HTR-8/SVneo (cell line): ENCODE measurements at regions not wholly inside any gene's neighbourhood (a gene's known extent, or its start where the extent isn't known, plus 50 kb on each side); places are given as distances from the start of the nearest gene placed in this dataset.

ENCODE experiments used
- DNase-seq: peaks from one replicate; pipeline ENCODE4 v3.0.0; 2011; ENCODE audit warnings: low spot score, mixed read lengths; ENCODE audit not compliant: insufficient read length
- FAIRE-seq: peaks from 2 replicates; lab custom pipeline; 2011; peaks lifted over from hg19 to GRCh38; lab: Jason Lieb, UNC

DNA sequence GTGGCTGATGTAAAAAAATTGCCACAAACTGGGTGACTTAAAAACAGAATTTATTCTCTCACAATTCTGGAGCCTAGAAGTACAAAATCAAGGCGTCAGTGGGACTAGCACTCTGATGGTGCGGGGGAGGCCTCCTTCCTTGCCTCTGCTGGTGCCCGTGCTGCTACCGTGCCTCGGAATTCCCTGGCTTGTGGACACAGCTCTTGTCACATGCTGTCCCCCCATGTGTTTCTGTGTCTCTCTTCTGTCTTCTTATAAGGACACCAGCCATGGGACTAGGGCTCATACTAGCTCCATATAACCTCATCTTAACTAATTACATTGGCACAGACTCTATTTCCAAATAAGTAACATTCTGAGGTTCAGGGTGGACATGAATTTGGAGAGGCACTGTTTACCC is 242.3 kb upstream of the IRX2 start:
- no peak for DNase-seq
- no peak for FAIRE-seq

DNA sequence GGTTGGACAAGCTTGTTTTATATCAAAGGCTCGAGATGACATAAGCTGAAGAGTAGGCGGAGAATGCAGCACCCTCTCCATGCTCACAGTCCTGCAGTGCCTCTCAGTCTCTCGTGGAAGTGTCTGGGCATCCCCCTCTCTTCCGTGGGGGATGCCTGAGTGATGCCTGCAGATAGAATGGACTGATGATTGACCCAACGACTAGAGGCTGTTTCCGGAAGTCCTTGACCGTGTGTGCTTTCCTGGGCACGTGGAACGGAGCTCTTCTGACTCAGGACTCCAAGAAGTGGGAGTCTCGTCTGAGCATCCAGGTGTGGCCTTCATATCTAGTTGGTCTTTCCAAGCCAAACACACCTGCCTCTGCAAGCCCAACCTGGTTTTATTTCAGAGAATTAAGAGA is 241.8 kb upstream of the IRX2 start:
- no peak for FAIRE-seq
- no peak for DNase-seq

DNA sequence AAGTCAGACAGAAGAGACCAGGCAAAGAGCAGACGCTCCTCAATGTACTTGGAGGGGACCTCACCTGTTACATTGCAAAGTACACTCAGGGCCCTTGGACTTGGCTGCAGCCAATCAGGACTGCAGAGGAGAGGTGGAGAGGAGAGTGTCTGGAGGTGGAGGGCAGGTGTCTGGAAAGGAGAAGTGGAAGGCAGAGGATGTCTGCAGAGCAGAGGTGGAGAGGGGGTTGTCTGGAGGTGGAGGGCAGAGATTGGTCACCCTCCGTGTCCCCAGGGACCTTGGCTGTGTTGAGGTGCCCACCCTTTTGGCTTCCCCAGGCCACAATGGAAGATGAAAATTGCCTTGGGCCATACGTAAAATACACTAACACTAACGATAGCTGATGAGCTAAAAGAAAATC is 241.3 kb upstream of the IRX2 start:
- FAIRE-seq (no peak), DNase-seq (no peak)

DNA sequence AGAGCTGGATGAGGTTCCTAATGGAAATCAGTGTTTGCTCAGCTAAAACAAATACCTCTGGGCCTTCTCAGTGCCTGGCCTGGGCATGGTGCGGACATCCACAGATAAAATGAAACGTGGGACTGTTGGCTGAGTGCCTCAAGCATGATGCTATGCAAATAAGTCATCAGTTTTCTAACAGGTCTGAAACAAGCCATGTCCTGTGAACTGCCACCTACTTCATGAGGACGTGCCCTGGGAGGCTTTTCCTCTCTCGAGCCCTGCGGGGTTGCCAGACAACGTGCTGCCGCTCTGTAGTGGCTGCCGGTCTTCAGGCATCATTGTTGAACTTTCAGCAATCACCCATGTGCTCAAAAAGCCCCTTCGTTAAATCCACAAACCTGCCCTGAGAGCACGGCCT is 240.4 kb upstream of the IRX2 start:
- DNase-seq: no peak
- no peak for FAIRE-seq

DNA sequence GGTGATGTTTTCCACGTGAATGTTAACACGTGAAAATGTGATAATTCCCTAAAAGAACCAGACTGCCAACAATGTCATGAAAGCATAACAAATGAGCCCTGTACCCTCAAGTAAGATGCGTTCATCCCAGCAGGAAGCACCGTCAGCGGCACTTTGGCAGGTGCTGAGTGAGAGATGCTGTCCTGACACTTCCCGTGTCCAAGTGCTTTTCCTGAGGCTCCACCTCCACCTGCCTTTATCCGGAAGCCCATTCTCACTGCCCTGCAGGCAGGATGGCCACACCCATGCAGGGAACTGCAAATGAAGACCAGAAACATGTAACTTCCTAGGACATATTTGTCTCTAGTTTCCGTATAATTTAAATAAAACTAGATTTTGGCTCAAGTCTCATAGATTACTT is 238.0 kb upstream of the IRX2 start:
- DNase-seq (no peak), FAIRE-seq (no peak)

DNA sequence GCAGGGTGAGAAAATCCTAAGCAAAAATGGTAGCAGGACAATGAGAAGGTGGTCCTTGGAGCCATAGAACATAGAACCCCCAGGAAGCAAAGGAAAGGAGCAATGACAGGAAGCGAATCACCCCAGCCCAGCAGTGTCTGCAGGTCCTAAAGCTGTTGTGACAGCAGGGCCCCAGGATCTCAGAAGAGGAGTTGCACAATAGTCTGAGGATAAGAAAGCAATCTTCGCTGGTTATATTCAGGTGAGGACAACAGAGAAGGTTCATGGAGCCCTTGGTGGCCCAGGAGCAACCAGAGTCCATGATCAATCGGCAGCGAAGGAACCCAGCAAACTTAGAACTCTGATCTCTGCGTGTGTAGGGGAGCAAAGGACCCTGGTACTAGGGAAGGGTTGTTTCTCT is 234.8 kb upstream of the IRX2 start:
- FAIRE-seq: no peak
- no peak for DNase-seq

DNA sequence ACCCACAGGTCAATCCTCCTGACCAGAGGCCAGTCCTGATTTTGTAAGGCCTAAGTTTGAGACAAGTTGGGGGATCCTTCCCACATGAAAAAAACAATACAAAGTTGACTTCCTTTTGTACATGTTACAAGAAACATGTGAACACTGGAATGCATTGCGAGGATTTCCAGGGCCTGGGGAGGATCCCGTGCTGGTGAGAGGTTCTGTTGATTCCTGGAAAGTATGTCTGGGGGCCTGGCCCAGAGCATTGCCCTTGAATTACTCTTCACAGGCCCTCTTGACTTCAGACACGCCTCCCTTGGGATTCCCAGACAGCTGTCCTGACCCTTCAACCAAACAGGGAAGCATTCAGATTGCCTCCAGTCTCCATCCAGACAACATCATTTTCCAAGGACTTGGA is 234.2 kb upstream of the IRX2 start:
- FAIRE-seq: no peak
- no peak for DNase-seq

DNA sequence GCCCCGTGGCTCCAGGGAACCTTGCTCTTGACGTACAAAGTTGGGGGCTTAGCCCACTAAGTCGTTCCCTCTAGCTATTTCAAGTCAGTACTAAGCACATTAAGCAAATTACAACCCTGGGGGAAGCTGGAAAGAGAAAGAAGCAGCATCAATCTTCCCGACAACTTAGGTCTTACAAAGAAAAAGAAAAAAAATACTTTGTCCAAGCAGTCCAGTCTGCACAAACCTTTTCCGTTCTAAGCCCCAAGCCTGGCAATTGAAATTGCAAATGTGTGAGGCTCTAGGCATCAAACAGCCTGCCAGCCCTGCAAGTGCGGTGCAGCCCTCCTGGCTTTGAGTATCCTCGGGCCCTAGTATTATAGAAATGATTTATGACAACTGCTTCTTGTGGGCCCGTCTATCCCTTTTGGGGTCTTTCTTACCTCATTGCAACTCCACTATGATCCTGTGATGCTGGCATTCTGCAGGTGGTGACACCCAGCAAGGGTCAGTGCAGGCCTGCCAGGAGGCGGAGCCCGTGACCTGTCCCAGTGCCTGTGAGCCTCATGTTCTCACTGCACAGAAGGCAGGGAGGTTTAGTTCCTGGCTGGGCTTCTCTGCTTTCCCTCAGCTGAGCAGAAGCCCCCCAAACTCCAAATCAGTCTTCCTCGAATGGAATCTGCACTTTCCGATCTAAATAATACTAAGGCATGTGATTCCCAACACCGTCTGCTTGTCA is 232.3 kb upstream of the IRX2 start:
- FAIRE-seq (no peak), DNase-seq (no peak)

DNA sequence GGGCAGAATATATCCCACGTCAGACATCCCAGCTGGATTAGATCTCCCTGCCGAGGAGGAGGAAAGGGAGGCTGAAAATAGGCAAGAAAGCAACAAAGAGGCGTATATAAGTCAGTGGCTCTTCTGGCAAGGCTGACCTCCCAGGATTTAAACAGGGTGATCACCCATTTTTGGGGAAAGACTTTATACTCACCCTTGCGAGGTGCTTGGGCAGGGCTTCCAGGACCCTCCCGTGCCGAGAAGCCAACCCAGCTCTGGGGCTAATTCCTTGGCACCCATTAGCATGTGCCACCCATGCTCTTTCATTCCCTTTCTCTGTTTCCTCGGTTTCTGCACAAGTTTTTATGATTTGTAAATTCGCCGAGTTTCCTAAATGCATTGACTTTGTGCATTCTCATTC is 230.2 kb upstream of the IRX2 start:
- no peak for FAIRE-seq
- DNase-seq: no peak

DNA sequence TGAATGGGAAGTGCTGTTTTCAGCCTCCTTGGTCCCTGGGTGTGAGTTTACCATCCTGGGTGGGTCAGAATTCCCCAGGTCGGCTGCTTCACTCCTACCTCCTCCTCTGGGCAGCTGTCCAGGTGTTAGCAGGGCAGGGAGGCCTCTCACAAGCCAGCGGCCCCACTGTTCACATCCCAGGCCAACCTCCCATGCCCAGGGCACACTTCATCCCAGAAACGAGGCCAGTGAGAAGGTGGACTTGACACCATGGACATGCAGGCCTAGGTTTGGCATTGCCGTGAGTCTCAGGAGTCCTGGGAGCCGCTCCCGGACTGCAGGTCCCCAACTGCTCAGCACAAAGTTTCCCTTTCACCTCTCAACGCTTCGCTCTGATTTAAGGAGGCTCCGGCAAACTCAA is 229.6 kb upstream of the IRX2 start:
- DNase-seq: no peak
- no peak for FAIRE-seq

DNA sequence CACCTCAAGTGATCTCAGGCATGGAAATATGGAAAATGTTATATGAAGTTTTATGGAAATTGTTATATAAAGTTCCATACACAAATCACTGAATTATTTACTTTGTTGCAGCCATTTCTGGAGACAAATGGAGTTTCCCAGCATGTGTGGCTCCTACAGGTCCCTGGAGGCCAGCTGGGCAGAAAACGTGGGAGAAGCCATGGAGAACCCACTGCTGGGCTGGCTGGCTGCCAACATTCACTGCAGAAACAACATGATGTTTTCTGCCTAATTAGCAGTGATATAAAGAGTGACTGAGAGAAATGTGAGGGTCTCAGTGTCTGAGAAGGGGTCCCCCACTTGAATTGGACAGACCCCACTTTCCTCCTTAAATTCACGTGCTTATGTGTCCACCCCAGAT is 208.8 kb upstream of the IRX2 start:
- FAIRE-seq: no peak
- no peak for DNase-seq

DNA sequence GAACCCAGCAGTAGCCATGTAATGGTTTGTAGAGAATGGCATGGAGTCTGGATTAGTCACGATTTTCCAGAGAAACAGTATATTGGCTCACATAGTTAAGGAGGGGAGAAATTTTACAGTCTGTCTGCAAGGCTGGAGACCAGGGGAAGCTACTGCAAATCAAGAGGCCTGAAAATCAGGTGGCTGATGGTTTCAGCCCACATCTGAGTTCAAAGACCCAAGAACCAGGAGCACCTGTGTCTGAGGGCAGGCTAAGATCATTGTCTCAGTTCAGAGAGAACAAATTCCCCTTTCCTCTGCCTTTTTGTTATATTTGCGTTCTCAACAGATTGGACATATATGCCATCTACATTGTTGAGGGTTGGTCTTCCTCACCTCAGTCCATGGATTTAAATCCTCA is 207.5 kb upstream of the IRX2 start:
- DNase-seq (no peak), FAIRE-seq (no peak)

DNA sequence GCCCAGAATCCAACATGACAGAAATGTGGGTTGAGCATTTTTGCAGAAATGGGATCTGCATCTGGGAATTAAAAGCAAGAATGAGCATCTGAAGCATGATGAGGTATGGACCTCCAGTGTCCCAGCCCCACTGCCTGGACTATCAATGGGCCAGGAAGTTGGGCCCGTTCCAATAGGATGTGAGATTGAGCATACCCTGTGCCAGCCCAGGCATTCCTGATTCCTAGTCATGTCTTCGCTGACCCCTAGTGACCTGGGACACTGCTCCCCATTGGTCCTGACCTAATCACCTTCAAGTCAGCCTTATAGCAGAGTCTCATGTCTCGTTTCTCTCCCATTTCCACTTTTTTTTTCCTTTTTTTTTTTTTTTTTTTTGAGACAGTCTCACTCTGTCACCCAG is 197.4 kb upstream of the IRX2 start:
- DNase-seq (no peak), FAIRE-seq (no peak)

DNA sequence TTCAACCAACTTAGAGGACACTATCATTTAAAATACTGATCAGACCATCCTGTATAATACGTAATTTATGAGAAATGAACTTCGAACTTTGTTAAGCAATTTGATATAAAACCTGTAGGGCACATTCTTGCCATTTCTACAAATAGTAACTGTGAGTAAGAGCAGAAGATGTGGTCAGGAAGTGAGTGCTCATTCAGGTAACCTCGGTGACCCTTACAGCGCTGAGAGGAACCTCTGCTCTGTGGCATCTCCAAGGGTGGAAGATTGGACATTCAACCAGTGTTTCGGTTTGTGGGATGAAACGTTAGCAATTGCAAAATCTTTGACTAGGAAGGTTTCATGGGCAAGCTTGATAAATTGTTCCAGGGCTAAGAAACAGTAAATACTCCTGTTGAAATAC is 194.8 kb upstream of the IRX2 start:
- no peak for FAIRE-seq
- no peak for DNase-seq

DNA sequence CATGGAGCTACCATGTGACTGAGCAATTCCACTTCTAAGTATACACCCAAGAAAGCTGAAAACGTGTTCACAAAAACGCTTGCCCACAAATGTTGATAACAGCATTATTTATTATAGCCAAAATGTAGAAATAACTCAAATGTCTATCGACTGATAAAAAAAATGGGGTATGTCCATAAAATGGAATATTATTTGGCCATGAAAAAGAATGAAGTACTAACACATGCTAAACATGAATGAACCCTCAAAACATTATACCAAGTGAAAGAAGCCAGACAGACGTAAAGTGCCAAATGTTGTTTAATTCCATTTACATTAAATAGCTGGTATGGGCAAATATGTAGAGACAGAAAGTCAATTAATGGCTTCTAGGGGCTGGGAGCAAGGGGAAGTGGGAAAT is 184.9 kb upstream of the IRX2 start:
- FAIRE-seq (no peak), DNase-seq (no peak)

DNA sequence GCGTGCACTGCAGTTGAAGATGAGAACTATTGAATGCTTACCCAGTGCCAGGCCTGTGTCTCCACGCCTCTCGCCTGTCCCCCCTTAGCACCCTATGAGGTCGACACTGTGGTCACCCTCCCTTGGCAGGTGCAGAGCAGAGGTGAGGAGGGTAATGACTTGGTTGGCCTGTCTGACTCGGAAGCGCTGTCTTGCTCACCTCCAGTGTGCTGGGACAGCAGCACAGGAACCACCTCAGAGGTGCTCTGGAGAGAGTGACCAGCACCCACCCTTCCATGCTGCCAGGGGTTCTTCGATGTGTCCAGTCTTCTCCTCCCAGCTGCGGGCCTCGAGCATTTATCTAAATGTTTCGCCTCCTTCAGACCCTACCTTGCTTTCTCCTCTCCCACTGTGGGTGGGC is 178.3 kb upstream of the IRX2 start:
- FAIRE-seq (no peak), DNase-seq (no peak)

DNA sequence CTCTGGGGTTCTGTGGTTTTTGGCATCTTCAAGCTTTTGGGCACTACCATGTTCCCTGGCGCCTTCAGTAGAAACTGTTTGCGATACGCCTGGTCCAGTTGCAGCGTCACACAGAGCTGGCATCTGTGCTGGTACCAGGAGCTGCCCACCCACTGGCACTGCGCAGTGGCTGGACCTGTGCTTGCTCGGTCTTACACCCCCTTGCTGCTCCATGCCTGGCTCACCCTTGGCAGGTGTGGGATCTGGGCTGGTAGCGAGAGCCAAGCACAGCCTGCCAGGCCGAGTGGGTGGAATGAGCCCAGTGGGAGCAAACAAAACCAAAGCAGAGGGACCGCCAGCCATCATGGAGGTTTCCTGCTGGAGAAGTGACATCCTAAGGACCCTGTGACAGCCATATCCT is 170.2 kb upstream of the IRX2 start:
- DNase-seq (no peak), FAIRE-seq (no peak)

DNA sequence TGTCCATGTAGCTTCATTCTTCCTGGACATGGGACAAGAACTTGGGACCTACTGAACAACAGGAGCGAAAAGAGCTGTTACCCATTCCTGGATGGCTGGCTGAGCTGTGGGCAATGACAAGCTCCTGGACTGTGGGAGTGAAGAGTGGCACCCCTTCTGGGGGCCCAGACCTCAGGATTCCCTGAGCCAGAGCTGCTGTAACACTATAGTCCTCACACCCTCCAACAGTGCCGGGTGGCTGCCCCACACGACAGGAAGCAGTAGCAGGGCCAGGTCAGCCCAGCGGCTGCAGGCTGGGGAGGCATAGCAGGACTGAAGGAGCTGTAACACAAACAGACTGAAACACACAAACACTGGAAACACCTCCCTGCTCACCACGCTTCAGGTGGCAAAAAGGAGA is 169.7 kb upstream of the IRX2 start:
- FAIRE-seq: no peak
- DNase-seq: no peak

DNA sequence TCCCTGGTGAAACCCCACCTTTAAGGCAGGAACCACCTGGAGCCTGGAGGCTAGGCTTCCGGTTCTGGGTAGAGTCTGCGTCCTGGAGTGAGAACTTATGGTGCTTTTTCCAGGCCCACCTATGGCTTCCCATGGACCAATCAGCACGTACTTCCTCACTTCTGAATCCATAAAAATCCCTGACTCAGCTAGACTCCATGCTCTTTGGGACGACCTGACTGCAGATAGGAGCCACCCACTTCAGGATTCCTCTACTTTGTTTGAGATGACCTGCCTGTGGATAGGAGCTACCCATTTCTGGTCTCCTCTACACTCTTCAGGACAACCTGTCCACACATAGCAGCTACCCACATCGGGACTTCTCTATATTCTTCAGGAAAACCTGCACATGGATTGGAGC is 168.8 kb upstream of the IRX2 start:
- FAIRE-seq (no peak), DNase-seq (no peak)

DNA sequence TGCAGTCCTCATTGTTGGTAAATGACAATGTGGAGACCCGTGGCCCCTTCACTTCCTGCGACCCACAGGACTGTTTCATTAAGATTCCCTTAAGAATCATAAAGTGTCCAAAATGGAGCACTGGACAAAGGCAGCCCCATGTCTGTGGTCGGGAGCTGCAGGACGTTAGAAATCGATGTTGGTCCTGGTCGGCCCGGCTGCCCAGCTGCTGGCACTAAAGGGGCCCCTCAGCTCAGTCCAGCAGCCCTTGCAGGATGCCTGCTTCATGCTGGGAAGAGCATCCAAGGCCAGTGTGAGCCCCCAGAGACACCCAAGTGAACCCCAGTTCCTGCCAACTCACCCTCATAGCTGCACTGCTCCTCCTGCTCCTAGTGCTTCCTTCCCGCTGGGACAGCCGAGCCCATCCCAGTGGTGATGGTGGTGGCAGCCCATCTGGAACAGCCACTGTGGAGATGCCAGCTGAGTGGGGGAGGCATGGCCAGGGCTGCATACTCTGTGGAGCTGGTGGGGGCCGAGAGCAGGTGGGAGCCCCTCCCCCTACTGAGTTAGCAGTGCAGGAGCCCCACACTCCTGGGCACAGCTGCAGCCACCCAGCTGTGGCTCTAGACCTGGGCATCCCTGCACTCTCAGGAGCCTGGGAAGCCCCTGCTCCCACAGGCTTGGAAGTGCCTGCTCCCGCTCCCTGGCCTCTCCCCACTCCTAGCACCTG is 168.0 kb upstream of the IRX2 start:
- DNase-seq (no peak), FAIRE-seq (no peak)

DNA sequence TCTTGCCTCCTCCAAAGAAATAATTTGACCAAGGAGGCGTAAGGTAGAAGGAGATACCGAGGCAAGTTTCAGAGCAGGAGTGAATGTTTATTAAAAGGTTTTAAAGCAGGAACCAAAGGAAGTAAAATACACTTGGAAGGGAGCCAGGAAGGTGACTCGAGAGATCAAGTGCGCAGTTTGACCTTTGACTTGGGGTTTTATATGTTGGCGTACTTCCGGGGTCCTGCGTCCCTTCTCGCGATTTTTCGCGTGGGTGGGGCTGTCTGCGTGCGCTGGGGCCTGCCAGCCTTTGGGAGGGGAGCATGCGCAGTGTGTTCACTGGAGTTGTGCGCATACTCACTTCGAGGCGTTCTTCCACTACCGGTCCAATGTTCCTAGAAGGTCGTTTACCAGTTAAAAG is 166.0 kb upstream of the IRX2 start:
- no peak for DNase-seq
- no peak for FAIRE-seq

DNA sequence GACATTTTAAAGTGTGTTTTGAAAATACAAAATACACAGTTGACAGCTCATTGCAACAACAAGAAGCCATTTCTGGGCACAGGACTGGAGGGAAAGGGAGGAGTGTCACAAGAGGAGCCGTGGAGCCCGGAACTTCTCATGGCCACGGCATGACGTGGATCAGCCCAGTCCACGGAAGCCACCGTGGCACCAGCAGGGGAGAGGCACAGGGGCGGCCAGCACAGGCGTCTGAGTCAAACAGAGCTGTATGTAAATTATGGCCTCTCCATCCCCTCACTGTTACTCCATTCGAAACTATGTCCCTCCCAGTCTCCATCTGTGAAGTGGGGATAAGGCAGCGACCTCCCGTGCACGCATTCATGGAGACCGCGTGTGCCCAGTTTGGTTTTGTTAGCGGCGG is 165.6 kb upstream of the IRX2 start:
- FAIRE-seq (no peak), DNase-seq (no peak)
